Fibroblast of villous mesenchyme (primary cell): ENCODE measurements at regions not wholly inside any gene's neighbourhood (a gene's known extent, or its start where the extent isn't known, plus 50 kb on each side); places are given as distances from the start of the nearest gene placed in this dataset.
"Not testable (repeated sequence)": the region's sequence is repeated elsewhere in the genome, so short reads cannot be mapped to it uniquely, and the experiment has no call there.

Experiments
- DNase-seq: peaks from one replicate; pipeline ENCODE4 v3.0.0-alpha.2; 2010; ENCODE audit warnings: low read depth
- H3K4me3 ChIP-seq: 2 replicates; pipeline ENCODE4 v1.5.1; 2011; ENCODE audit warnings: low read depth, mild to moderate bottlenecking, low read length
- TF ChIP-seq, protein P1 (sequence below): IDR thresholded peaks from 2 replicates; pipeline ENCODE4 v1.5.1; 2012; ENCODE audit warnings: low read depth, mild to moderate bottlenecking, low read length; ENCODE audit not compliant: insufficient read depth

- TF ChIP-seq, protein P1, sequence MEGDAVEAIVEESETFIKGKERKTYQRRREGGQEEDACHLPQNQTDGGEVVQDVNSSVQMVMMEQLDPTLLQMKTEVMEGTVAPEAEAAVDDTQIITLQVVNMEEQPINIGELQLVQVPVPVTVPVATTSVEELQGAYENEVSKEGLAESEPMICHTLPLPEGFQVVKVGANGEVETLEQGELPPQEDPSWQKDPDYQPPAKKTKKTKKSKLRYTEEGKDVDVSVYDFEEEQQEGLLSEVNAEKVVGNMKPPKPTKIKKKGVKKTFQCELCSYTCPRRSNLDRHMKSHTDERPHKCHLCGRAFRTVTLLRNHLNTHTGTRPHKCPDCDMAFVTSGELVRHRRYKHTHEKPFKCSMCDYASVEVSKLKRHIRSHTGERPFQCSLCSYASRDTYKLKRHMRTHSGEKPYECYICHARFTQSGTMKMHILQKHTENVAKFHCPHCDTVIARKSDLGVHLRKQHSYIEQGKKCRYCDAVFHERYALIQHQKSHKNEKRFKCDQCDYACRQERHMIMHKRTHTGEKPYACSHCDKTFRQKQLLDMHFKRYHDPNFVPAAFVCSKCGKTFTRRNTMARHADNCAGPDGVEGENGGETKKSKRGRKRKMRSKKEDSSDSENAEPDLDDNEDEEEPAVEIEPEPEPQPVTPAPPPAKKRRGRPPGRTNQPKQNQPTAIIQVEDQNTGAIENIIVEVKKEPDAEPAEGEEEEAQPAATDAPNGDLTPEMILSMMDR = no peak
- no peak overlapping the region for H3K4me3 ChIP-seq
- no peak for DNase-seq
Measured at GRCh38 chr12:59374783-59375182, 221.0 kb upstream of the SLC16A7 start.

- TF ChIP-seq, protein P1 = peak; percentile 36
- no peak overlapping the region for H3K4me3 ChIP-seq
- DNase-seq = peak; percentile 5
Measured at GRCh38 chr12:59372956-59373355, 222.9 kb upstream of the SLC16A7 start.

DNA sequence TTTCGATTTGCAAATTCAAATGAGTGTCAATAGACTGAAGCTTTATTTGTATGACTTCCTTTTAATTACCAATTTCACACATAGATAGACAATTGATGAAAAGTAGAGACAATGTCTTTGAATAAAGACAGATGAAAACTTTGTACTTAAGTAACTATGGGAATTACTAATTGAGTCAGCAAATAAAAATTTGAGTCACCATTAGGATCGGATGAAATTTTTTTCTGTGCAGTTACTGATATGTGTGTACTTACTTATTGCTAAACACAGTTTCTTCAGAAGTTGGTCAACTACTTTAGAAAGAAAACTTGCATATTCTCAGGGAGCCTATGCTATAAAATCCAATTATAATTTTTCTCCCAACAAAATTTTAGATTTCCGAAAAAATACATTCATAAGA lies 224.9 kb upstream of the SLC16A7 start:
- DNase-seq = no peak
- H3K4me3 ChIP-seq = no peak overlapping the region

DNA sequence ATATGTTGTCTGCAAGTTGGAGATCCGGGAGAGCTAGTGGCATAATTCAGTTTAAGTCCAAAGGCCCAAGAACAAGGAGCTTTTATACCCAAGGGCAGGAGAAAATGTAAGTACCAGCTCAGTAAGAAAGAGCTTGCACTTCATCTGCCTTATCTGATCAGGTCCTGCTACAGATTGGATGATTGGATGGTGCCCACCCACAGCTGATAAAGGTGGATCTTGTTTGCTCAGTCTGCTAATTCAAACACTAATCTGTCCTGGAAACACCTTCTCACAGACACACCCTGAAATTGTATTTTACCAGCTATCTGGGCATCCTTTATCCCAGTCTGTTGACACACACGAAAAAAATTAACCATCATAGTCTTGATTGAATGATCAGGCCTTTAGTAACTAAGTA lies 230.7 kb upstream of the SLC16A7 start:
- TF ChIP-seq, protein P1 = no peak
- no peak overlapping the region for H3K4me3 ChIP-seq
- DNase-seq = no peak

More for the DNA sequence above, 224.9 kb upstream of the SLC16A7 start:
- TF ChIP-seq, protein P1 = no peak

GRCh38 chr12:59357811-59358210 lies 238.0 kb upstream of the SLC16A7 start:
- H3K4me3 ChIP-seq = no peak overlapping the region
- no peak for DNase-seq
- TF ChIP-seq, protein P1 = no peak

DNA sequence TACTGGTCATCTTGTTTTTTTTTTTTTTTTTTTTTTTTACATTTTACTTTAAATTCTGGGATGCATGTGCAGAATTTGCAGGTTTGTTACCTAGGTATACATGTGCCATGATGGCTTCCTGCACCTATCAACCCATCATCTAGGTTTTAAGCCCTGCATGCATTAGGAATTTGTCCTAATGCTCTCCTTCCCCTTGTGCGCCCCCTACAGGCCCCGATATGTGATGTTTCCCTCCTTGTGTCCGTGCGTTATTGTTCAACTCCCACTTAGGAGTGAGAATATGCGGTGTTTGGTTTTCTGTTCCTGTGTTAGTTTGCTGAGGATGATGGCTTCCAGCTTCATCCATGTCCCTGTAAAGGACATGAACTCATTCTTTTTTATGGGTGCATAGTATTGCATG lies 249.6 kb upstream of the SLC16A7 start:
- not testable (repeated sequence) for H3K4me3 ChIP-seq, DNase-seq
- TF ChIP-seq, protein P1 = peak; percentile 27

DNA sequence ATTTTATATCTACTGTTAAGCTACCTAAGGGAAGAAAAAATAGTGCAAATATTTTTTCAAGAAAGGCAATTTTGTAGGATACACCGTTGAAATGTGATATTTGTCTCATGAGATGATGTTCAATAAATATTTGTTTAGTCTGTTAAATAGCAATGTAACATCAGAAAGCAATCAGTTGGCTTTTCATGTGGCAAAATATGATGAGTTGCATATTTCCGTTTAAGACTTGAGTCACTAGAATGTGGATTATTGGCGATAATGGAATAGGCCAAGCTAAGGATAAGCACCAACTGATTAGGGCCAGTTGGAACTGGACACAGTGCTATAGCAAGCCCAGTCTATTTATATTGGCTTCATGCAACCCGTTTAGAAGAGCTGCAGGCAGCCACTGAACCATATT lies 250.4 kb upstream of the SLC16A7 start:
- H3K4me3 ChIP-seq = no peak overlapping the region
- DNase-seq = no peak
- TF ChIP-seq, protein P1 = no peak
